GM19023 (cell line): ENCODE measurements at regions not wholly inside any gene's neighbourhood (a gene's known extent, or its start where the extent isn't known, plus 50 kb on each side); places are given as distances from the start of the nearest gene placed in this dataset.

Source experiments
- ATAC-seq: cut with Tn5 transposase; IDR thresholded peaks from one replicate; pipeline ENCODE4 v1.9.1; 2021; ENCODE audit warnings: mild to moderate bottlenecking, moderate library complexity; ENCODE audit not compliant: unreplicated experiment

- ATAC-seq: no peak
Observed at GRCh38 chr10:36506261-36506660, 619.1 kb upstream of the ANKRD30A start.

GRCh38 chr10:36504758-36505157 is 620.6 kb upstream of the ANKRD30A start:
- ATAC-seq: no peak

GRCh38 chr10:36500266-36500665 is 625.1 kb upstream of the ANKRD30A start:
- no peak for ATAC-seq

- ATAC-seq: no peak
Observed at GRCh38 chr10:36499693-36500092, 625.7 kb upstream of the ANKRD30A start.

- ATAC-seq: no peak
Observed at GRCh38 chr10:36496758-36497157, 628.6 kb upstream of the ANKRD30A start.

GRCh38 chr10:36494371-36494770 is 631.0 kb upstream of the ANKRD30A start:
- ATAC-seq: no peak

- ATAC-seq: no peak
Observed at GRCh38 chr10:36493516-36493880, 631.9 kb upstream of the ANKRD30A start.

GRCh38 chr10:36492590-36493515 is 632.5 kb upstream of the ANKRD30A start:
- ATAC-seq: no peak

- ATAC-seq: no peak
Observed at GRCh38 chr10:36491926-36492325, 633.5 kb upstream of the ANKRD30A start.

GRCh38 chr10:36489611-36490228 is 635.7 kb upstream of the ANKRD30A start:
- ATAC-seq: no peak

- ATAC-seq: no peak
Observed at GRCh38 chr10:36489181-36489580, 636.2 kb upstream of the ANKRD30A start.

- ATAC-seq: no peak
Observed at GRCh38 chr10:36488579-36488978, 636.8 kb upstream of the ANKRD30A start.

GRCh38 chr10:36479073-36479472 is 646.3 kb upstream of the ANKRD30A start:
- no peak for ATAC-seq

GRCh38 chr10:36476399-36476798 is 649.0 kb upstream of the ANKRD30A start:
- no peak for ATAC-seq

- ATAC-seq: no peak
Observed at GRCh38 chr10:36475746-36476145, 649.7 kb upstream of the ANKRD30A start.

- ATAC-seq: no peak
Observed at GRCh38 chr10:36474456-36474855, 650.9 kb upstream of the ANKRD30A start.

GRCh38 chr10:36473122-36473521 is 652.3 kb upstream of the ANKRD30A start:
- ATAC-seq: no peak

GRCh38 chr10:36469585-36469984 is 655.8 kb upstream of the ANKRD30A start:
- ATAC-seq: no peak

- no peak for ATAC-seq
Observed at GRCh38 chr10:36468620-36469019, 656.8 kb upstream of the ANKRD30A start.

GRCh38 chr10:36465604-36466379 is 659.6 kb upstream of the ANKRD30A start:
- ATAC-seq: no peak

- no peak for ATAC-seq
Observed at GRCh38 chr10:36464291-36464690, 661.1 kb upstream of the ANKRD30A start.

GRCh38 chr10:36463390-36463789 is 662.0 kb upstream of the ANKRD30A start:
- no peak for ATAC-seq
